Trophoblast cell (in vitro differentiated cells and primary cell): ENCODE measurements at regions not wholly inside any gene's neighbourhood (a gene's known extent, or its start where the extent isn't known, plus 50 kb on each side); places are given as distances from the start of the nearest gene placed in this dataset.

Experiments
- DNase-seq, 2 donors: peaks; one replicate each; pipeline ENCODE4 v3.0.0-alpha.2; 2016
- H2AFZ ChIP-seq: 2 replicates; pipeline ENCODE4 v1.6.1; 2013; ENCODE audit warnings: low read length, moderate library complexity, mild to moderate bottlenecking; ENCODE audit not compliant: insufficient read depth, poor library complexity
- H2AK5ac ChIP-seq: 2 replicates; pipeline ENCODE4 v1.6.1; 2013; ENCODE audit warnings: mild to moderate bottlenecking, low read length
- H2BK120ac ChIP-seq: 2 replicates; pipeline ENCODE4 v1.6.1; 2013; ENCODE audit warnings: low read length, mild to moderate bottlenecking, moderate library complexity; ENCODE audit not compliant: insufficient read depth, poor library complexity
- H2BK12ac ChIP-seq: 2 replicates; pipeline ENCODE4 v1.6.1; 2013; ENCODE audit warnings: mild to moderate bottlenecking, low read length, moderate library complexity
- H2BK5ac ChIP-seq: 2 replicates; pipeline ENCODE4 v1.6.1; 2013; ENCODE audit warnings: low read length, low read depth, moderate library complexity, mild to moderate bottlenecking; ENCODE audit not compliant: poor library complexity
- H3K14ac ChIP-seq: 2 replicates; pipeline ENCODE4 v1.6.1; 2013; ENCODE audit warnings: mild to moderate bottlenecking, low read length
- H3K18ac ChIP-seq: 2 replicates; pipeline ENCODE4 v1.6.1; 2013; ENCODE audit warnings: mild to moderate bottlenecking, low read length
- H3K23ac ChIP-seq: 2 replicates; pipeline ENCODE4 v1.6.1; 2013; ENCODE audit warnings: low read length
- H3K27ac ChIP-seq: 2 replicates; pipeline ENCODE4 v1.5.1; 2013; ENCODE audit warnings: low read depth, mild to moderate bottlenecking, inconsistent platforms, low read length, moderate library complexity
- H3K27me3 ChIP-seq: 2 replicates; pipeline ENCODE4 v1.6.1; 2013; ENCODE audit warnings: inconsistent platforms, mild to moderate bottlenecking, low read length, moderate library complexity; ENCODE audit not compliant: insufficient read depth
- H3K36me3 ChIP-seq, 2 experiments: 1 replicate in 1 of 2; 2 replicates in 1 of 2; pipeline ENCODE4 v1.6.1; 2013; ENCODE audit warnings: low read length in 2 of 2, mild to moderate bottlenecking in 2 of 2, moderate library complexity in 1 of 2; ENCODE audit not compliant: insufficient read depth in 2 of 2, control insufficient read depth in 1 of 2
- H3K4ac ChIP-seq: 2 replicates; pipeline ENCODE4 v1.6.1; 2013; ENCODE audit warnings: low read depth, mild to moderate bottlenecking, low read length, moderate library complexity
- H3K4me1 ChIP-seq, 2 experiments: 1 replicate in 1 of 2; 2 replicates in 1 of 2; pipeline ENCODE4 v1.6.1; 2013; ENCODE audit warnings: low read length in 2 of 2, mild to moderate bottlenecking in 2 of 2, moderate library complexity in 1 of 2; ENCODE audit not compliant: insufficient read depth in 2 of 2, control insufficient read depth in 1 of 2
- H3K4me2 ChIP-seq: 2 replicates; pipeline ENCODE4 v1.6.1; 2013; ENCODE audit warnings: inconsistent platforms, mild to moderate bottlenecking, low read length, moderate library complexity
- H3K4me3 ChIP-seq: 2 replicates; pipeline ENCODE4 v1.5.1; 2013; ENCODE audit warnings: mild to moderate bottlenecking, low read depth, low read length, inconsistent platforms
- H3K79me1 ChIP-seq: one replicate; pipeline ENCODE4 v1.6.1; 2013; ENCODE audit warnings: low read length
- H3K79me2 ChIP-seq: 2 replicates; pipeline ENCODE4 v1.6.1; 2013; ENCODE audit warnings: low read length, mild to moderate bottlenecking; ENCODE audit not compliant: control insufficient read depth, insufficient read depth, poor library complexity
- H3K9ac ChIP-seq: 2 replicates; pipeline ENCODE4 v1.6.1; 2013; ENCODE audit warnings: mild to moderate bottlenecking, low read length
- H3K9me3 ChIP-seq: 2 replicates; pipeline ENCODE4 v1.6.1; 2013; ENCODE audit warnings: low read depth, mild to moderate bottlenecking, control low read depth, inconsistent platforms, low read length; ENCODE audit not compliant: insufficient read depth
- H4K12ac ChIP-seq: 2 replicates; pipeline ENCODE4 v1.6.1; 2013; ENCODE audit warnings: low read depth, mild to moderate bottlenecking, low read length, moderate library complexity
- H4K8ac ChIP-seq: 2 replicates; pipeline ENCODE4 v1.6.1; 2013; ENCODE audit warnings: low read depth, mild to moderate bottlenecking, low read length, moderate library complexity
- H4K91ac ChIP-seq: one replicate; pipeline ENCODE4 v1.6.1; 2013; ENCODE audit warnings: low read depth, mild to moderate bottlenecking, low read length, moderate library complexity
- WGBS: extraction: QIAGEN DNeasy Blood & Tissue Kit; methylation state at CpG from one replicate; pipeline ENCODE4 v1.1.7; 2013; ENCODE audit warnings: missing lambda C conversion rate; ENCODE audit not compliant: insufficient read length, insufficient coverage; ENCODE audit errors: extremely low coverage; 5-methylcytosine and 5-hydroxymethylcytosine counted together

GRCh38 chr2:239579524-239580198, 178.8 kb upstream of the HDAC4 start:
- no peak overlapping the region for H3K27ac ChIP-seq
- no peak overlapping the region for H2AFZ ChIP-seq
- H3K14ac ChIP-seq, result no peak overlapping the region
- no peak overlapping the region for H2AK5ac ChIP-seq
- no peak overlapping the region for H4K12ac ChIP-seq
- no peaks in the 10 kb centered on the region for H3K36me3 ChIP-seq
- WGBS, result no CpG with 5 or more reads among the region's 7 CpGs
- no peak overlapping the region for H2BK120ac ChIP-seq
- H2BK12ac ChIP-seq, result no peak overlapping the region
- H3K9ac ChIP-seq, result no peak overlapping the region
- no peak overlapping the region for H3K4ac ChIP-seq
- DNase-seq, result no peak
- no peak overlapping the region for H4K8ac ChIP-seq
- H2BK5ac ChIP-seq, result no peak overlapping the region
- H3K4me1 ChIP-seq, result peaks cover 0 to 6% of the 10 kb centered on the region in 2 experiments
- no peak overlapping the region for H3K4me2 ChIP-seq
- peaks cover 9% of the 10 kb centered on the region for H3K9me3 ChIP-seq
- H3K18ac ChIP-seq, result no peak overlapping the region
- H4K91ac ChIP-seq, result no peak overlapping the region
- H3K23ac ChIP-seq, result no peak overlapping the region
- H3K79me1 ChIP-seq, result no peaks in the 10 kb centered on the region
- no peaks in the 10 kb centered on the region for H3K27me3 ChIP-seq
- no peak overlapping the region for H3K4me3 ChIP-seq
- no peaks in the 10 kb centered on the region for H3K79me2 ChIP-seq

- WGBS, result no CpG with 5 or more reads among the region's 12 CpGs
- H3K9ac ChIP-seq, result no peak overlapping the region
- H2BK12ac ChIP-seq, result no peak overlapping the region
- no peaks in the 10 kb centered on the region for H3K79me2 ChIP-seq
- H3K4me3 ChIP-seq, result no peak overlapping the region
- H2BK5ac ChIP-seq, result no peak overlapping the region
- no peak overlapping the region for H3K4ac ChIP-seq
- H3K4me1 ChIP-seq, result peaks cover 5 to 10% of the 10 kb centered on the region in 2 experiments
- no peak overlapping the region for H4K12ac ChIP-seq
- H2BK120ac ChIP-seq, result no peak overlapping the region
- no peak overlapping the region for H3K18ac ChIP-seq
- H2AK5ac ChIP-seq, result no peak overlapping the region
- no peak overlapping the region for H4K91ac ChIP-seq
- DNase-seq, result no peak
- peaks cover 9% of the 10 kb centered on the region for H3K9me3 ChIP-seq
- H2AFZ ChIP-seq, result no peak overlapping the region
- H3K79me1 ChIP-seq, result no peaks in the 10 kb centered on the region
- no peak overlapping the region for H3K23ac ChIP-seq
- H3K14ac ChIP-seq, result no peak overlapping the region
- no peaks in the 10 kb centered on the region for H3K36me3 ChIP-seq
- H3K27me3 ChIP-seq, result no peaks in the 10 kb centered on the region
- H3K27ac ChIP-seq, result no peak overlapping the region
- no peak overlapping the region for H4K8ac ChIP-seq
- H3K4me2 ChIP-seq, result no peak overlapping the region
These were observed 178.3 kb upstream of the HDAC4 start for GRCh38 chr2:239579081-239579480.

GRCh38 chr2:239578381-239578780, 177.6 kb upstream of the HDAC4 start:
- no peak overlapping the region for H4K12ac ChIP-seq
- H3K79me1 ChIP-seq, result no peaks in the 10 kb centered on the region
- no CpG with 5 or more reads among the region's 12 CpGs for WGBS
- H3K4me2 ChIP-seq, result no peak overlapping the region
- H3K9me3 ChIP-seq, result peaks cover 9% of the 10 kb centered on the region
- no peak overlapping the region for H2AFZ ChIP-seq
- no peak overlapping the region for H3K27ac ChIP-seq
- H2BK5ac ChIP-seq, result no peak overlapping the region
- H3K36me3 ChIP-seq, result no peaks in the 10 kb centered on the region
- no peak overlapping the region for H2BK120ac ChIP-seq
- no peak overlapping the region for H3K18ac ChIP-seq
- H3K79me2 ChIP-seq, result no peaks in the 10 kb centered on the region
- no peak overlapping the region for H3K23ac ChIP-seq
- no peak overlapping the region for H3K14ac ChIP-seq
- no peak overlapping the region for H3K9ac ChIP-seq
- H3K4me3 ChIP-seq, result no peak overlapping the region
- no peak overlapping the region for H4K91ac ChIP-seq
- H2BK12ac ChIP-seq, result no peak overlapping the region
- no peak overlapping the region for H3K4ac ChIP-seq
- no peak overlapping the region for H2AK5ac ChIP-seq
- no peak overlapping the region for H4K8ac ChIP-seq
- no peaks in the 10 kb centered on the region for H3K27me3 ChIP-seq
- DNase-seq, result no peak
- H3K4me1 ChIP-seq, result peaks cover 7 to 11% of the 10 kb centered on the region in 2 experiments

GRCh38 chr2:239577935-239578334, 177.1 kb upstream of the HDAC4 start:
- Histone ChIP-seq H3K79me2 (no peaks in the 10 kb centered on the region), H3K4me1 (peaks cover 7 to 11% of the 10 kb centered on the region in 2 experiments), H3K9ac (no peak overlapping the region), H3K9me3 (peaks cover 7% of the 10 kb centered on the region), H2BK120ac (no peak overlapping the region), H3K36me3 (no peaks in the 10 kb centered on the region), H3K23ac (no peak overlapping the region), H3K4me2 (no peak overlapping the region), H4K12ac (no peak overlapping the region), H3K27ac (no peak overlapping the region), H4K91ac (no peak overlapping the region), H2BK5ac (no peak overlapping the region), H3K4ac (no peak overlapping the region), H2BK12ac (no peak overlapping the region), H3K18ac (no peak overlapping the region), H3K14ac (no peak overlapping the region), H3K79me1 (no peaks in the 10 kb centered on the region), H2AFZ (no peak overlapping the region), H3K27me3 (no peaks in the 10 kb centered on the region), H4K8ac (no peak overlapping the region), H3K4me3 (no peak overlapping the region), H2AK5ac (no peak overlapping the region)
- DNase-seq, result no peak
- WGBS, result no CpG with 5 or more reads among the region's 12 CpGs
